ENCODE measurements at regions not wholly inside any gene's neighbourhood (a gene's known extent, or its start where the extent isn't known, plus 50 kb on each side); places are given as distances from the start of the nearest gene placed in this dataset.

GRCh38 chr21:16125274-16125673, 395.5 kb downstream of the USP25 start:
- TF ChIP-seq, protein P1, sequence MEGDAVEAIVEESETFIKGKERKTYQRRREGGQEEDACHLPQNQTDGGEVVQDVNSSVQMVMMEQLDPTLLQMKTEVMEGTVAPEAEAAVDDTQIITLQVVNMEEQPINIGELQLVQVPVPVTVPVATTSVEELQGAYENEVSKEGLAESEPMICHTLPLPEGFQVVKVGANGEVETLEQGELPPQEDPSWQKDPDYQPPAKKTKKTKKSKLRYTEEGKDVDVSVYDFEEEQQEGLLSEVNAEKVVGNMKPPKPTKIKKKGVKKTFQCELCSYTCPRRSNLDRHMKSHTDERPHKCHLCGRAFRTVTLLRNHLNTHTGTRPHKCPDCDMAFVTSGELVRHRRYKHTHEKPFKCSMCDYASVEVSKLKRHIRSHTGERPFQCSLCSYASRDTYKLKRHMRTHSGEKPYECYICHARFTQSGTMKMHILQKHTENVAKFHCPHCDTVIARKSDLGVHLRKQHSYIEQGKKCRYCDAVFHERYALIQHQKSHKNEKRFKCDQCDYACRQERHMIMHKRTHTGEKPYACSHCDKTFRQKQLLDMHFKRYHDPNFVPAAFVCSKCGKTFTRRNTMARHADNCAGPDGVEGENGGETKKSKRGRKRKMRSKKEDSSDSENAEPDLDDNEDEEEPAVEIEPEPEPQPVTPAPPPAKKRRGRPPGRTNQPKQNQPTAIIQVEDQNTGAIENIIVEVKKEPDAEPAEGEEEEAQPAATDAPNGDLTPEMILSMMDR (conservative IDR thresholded peaks at IDR 0.05): no peak
- no peak for TF ChIP-seq ZFX (IDR thresholded peaks at IDR 0.05)

Measured in C4-2B (cell line).